ENCODE measurements at regions not wholly inside any gene's neighbourhood (a gene's known extent, or its start where the extent isn't known, plus 50 kb on each side); places are given as distances from the start of the nearest gene placed in this dataset.

DNA sequence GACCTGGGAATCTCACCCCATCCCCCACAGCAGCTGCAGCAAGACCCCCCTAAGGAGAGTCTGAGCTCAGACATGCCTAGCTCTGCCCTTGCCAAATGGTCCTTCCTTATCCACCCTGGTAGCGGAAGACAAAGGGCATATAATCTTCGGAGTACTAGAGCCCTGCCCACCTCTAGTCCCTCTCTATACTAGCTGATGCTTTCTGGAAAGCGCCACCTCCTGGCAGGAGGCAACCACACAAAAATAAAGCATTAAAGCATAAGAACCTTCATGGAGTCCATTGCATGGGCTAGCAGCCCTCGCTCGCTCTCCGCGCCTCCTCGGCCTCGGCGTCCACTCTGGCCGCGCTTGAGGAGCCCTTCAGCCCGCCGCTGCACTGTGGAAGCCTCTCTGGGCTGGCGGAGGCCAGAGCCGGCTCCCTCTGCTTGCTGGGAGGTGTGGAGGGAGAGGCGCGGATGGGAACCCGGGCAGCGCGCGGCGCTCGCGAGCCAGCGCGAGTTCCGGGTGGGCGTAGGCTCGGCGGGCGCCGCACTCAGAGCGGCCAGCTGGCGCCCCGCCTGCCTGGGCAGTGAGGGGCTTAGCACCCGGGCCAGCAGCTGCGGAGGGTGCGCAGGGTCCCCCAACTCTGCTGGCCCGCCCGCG lies 941.2 kb downstream of the SUCLG1 start:
- peak in 1 of 4 donors; percentile 58 for DNase-seq
- intact Hi-C loops (cut with DNase I), result no loop called here
- no peak overlapping the region for H3K27ac ChIP-seq
- H3K36me3 ChIP-seq, result no peaks in the 10 kb centered on the region
- peaks cover 0 to 25% of the 10 kb centered on the region in 2 donors for H3K9me3 ChIP-seq
- no peak for TF ChIP-seq CTCF (IDR thresholded peaks at IDR 0.05)
- H3K4me3 ChIP-seq, result no peak overlapping the region
- no peaks in the 10 kb centered on the region for H3K4me1 ChIP-seq
- no peak for ATAC-seq
- no peaks in the 10 kb centered on the region for H3K27me3 ChIP-seq

DNA sequence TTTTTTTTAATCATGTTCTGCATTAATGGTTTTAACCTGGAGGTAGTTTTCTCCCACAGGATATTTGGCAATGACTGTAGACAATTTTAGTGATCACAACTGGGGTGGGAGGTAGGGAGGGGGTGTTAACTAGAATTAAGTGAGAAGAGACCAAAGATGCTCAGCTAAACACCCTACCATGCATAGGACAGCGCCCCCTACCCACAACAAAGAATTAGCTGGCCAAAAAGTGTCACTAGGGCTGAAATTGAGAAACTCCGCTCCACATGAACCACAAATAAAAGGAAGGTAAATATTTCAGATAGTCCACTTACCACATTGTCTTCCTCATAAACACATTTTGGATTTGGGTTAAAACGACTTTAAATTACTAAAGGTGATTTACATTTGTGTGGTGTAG lies 942.6 kb downstream of the SUCLG1 start:
- intact Hi-C loops (cut with DNase I), result no loop called here
- no peaks in the 10 kb centered on the region for H3K27me3 ChIP-seq
- H3K36me3 ChIP-seq, result no peaks in the 10 kb centered on the region
- no peak overlapping the region for H3K4me3 ChIP-seq
- no peaks in the 10 kb centered on the region for H3K4me1 ChIP-seq
- no peak overlapping the region for H3K27ac ChIP-seq
- TF ChIP-seq CTCF (IDR thresholded peaks at IDR 0.05), result no peak
- H3K9me3 ChIP-seq, result peaks cover 0 to 21% of the 10 kb centered on the region in 2 donors
- DNase-seq (no peak), ATAC-seq (no peak)

- no peak for TF ChIP-seq CTCF (IDR thresholded peaks at IDR 0.05)
- ATAC-seq (no peak), DNase-seq (no peak)
- H3K4me1 ChIP-seq, result no peaks in the 10 kb centered on the region
- no peaks in the 10 kb centered on the region for H3K9me3 ChIP-seq
- H3K4me3 ChIP-seq, result no peak overlapping the region
- H3K27me3 ChIP-seq, result no peaks in the 10 kb centered on the region
- no peak overlapping the region for H3K27ac ChIP-seq
- intact Hi-C loops (cut with DNase I), result no loop called here
- H3K36me3 ChIP-seq, result no peaks in the 10 kb centered on the region
Observed at GRCh38 chr2:83487451-83487850, 971.6 kb downstream of the SUCLG1 start.

DNA sequence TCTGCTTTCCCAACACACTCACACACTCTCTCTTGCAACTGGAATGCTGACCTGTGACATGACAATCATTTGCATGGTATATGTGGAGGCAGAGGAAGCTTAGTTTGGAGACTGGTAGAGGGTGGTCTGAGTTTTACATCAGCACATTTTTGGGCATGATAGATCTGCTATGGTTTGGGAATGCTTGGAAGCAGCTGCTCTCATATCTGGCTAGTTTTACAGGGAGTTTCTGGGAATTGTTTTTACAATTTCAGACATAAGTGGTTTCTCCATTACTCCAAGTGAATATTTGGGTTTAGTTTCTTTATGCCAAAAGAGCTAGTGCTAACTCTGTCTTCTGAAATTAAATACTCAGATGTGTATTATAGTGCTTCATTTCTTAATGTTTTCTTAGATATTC lies 977.6 kb downstream of the SUCLG1 start:
- Histone ChIP-seq H3K27me3 (no peaks in the 10 kb centered on the region), H3K4me3 (no peak overlapping the region), H3K9me3 (no peaks in the 10 kb centered on the region), H3K27ac (no peak overlapping the region), H3K36me3 (no peaks in the 10 kb centered on the region), H3K4me1 (no peaks in the 10 kb centered on the region)
- DNase-seq, result no peak
- ATAC-seq, result no peak
- intact Hi-C loops (cut with DNase I), result no loop called here
- no peak for TF ChIP-seq CTCF (IDR thresholded peaks at IDR 0.05)

DNA sequence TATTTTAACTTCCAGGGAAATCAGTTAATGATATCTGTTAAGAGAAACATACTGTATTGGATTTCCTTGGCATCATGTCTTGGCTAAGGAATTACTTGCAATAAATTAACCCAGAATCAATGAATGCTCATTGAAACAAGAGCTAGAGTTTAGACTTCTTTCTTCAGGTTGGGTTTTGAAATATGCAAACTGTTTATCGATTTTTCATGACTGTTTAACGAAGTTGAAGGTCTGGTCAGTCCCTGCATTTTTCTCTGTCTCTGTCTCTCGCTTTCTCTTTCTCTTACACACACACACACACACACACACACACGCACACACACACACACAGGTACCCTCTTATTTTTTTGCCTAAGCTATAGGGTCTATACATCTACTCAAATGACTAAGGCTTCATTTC lies 981.0 kb downstream of the SUCLG1 start:
- no peak for DNase-seq
- H3K27ac ChIP-seq, result no peak overlapping the region
- intact Hi-C loops (cut with DNase I), result no loop called here

More for the DNA sequence above, 981.0 kb downstream of the SUCLG1 start:
- no peak for ATAC-seq
- Histone ChIP-seq H3K36me3 (no peaks in the 10 kb centered on the region), H3K4me1 (no peaks in the 10 kb centered on the region), H3K4me3 (no peak overlapping the region), H3K27me3 (no peaks in the 10 kb centered on the region), H3K9me3 (no peaks in the 10 kb centered on the region)
- no peak for TF ChIP-seq CTCF (IDR thresholded peaks at IDR 0.05)

Measured in left lung (tissue), 4 donors.